ENCODE measurements at regions not wholly inside any gene's neighbourhood (a gene's known extent, or its start where the extent isn't known, plus 50 kb on each side); places are given as distances from the start of the nearest gene placed in this dataset.

- TF ChIP-seq SUZ12 (IDR thresholded peaks at IDR 0.05; ENCODE audit: extremely low read depth, insufficient read depth, insufficient read length) (no peak), YY1 (IDR thresholded peaks at IDR 0.05; ENCODE audit: insufficient read depth, insufficient read length) (no peak)
Measured at GRCh38 chr5:56698463-56699381, 116.6 kb upstream of the MAP3K1 start.

Data from NT2/D1 (cell line).